GM12878 (cell line): ENCODE measurements at regions not wholly inside any gene's neighbourhood (a gene's known extent, or its start where the extent isn't known, plus 50 kb on each side); places are given as distances from the start of the nearest gene placed in this dataset.

Source experiments
- BHLHE40 ChIP-seq, 2 experiments: fragments of 450-650 bp in 1 of 2; IDR thresholded peaks; 2 replicates each; pipeline ENCODE4 v1.6.1; 2011 to 2017; ENCODE audit warnings: low read depth in 2 of 2, borderline replicate concordance in 1 of 2, improper control_type of control experiment in 1 of 2, low read length in 1 of 2, mild to moderate bottlenecking in 1 of 2
- CTCF ChIP-seq, 3 experiments: IDR thresholded peaks in 2 of 3; conservative IDR thresholded peaks in 1 of 3; 2 replicates each; pipeline ENCODE4 v1.5.1; 2011; ENCODE audit warnings: low read depth in 3 of 3, low read length in 3 of 3, mild to moderate bottlenecking in 3 of 3, control low read depth in 2 of 3, moderate library complexity in 2 of 3, inconsistent platforms in 1 of 3, mixed read lengths in 1 of 3; ENCODE audit not compliant: control insufficient read depth in 2 of 3, insufficient read depth in 1 of 3; ENCODE audit errors: extremely low read depth in 1 of 3
- E2F8 ChIP-seq: fragments of 450-650 bp; IDR thresholded peaks from 2 replicates; pipeline ENCODE4 v1.6.1; 2018; ENCODE audit warnings: mild to moderate bottlenecking, low read depth, moderate library complexity; ENCODE audit not compliant: partially characterized antibody
- POLR2A ChIP-seq: IDR thresholded peaks from 2 replicates; pipeline ENCODE4 v1.6.1; 2011; ENCODE audit warnings: low read depth, mild to moderate bottlenecking, low read length
- SP1 ChIP-seq: IDR thresholded peaks from one replicate; pipeline ENCODE4 v1.6.1; 2011; ENCODE audit warnings: low read depth, low read length
- TCF12 ChIP-seq: IDR thresholded peaks from 2 replicates; pipeline ENCODE4 v1.6.1; 2011; ENCODE audit warnings: low read depth, mild to moderate bottlenecking, low read length

GRCh38 chr2:210966330-210966729, 409.9 kb downstream of the CPS1 start:
- no peak for TF ChIP-seq BHLHE40 (IDR thresholded peaks at IDR 0.05; ENCODE audit: borderline replicate concordance in 1 of 2, low read depth in 2 of 2, low read length in 1 of 2)
- TF ChIP-seq TCF12 = no peak
- TF ChIP-seq CTCF (IDR thresholded peaks at IDR 0.05 in 2 of 3, conservative IDR thresholded peaks at IDR 0.05 in 1 of 3; ENCODE audit: control insufficient read depth in 2 of 3, extremely low read depth in 1 of 3, insufficient read depth in 1 of 3, low read depth in 3 of 3, low read length in 3 of 3) = no peak
- TF ChIP-seq POLR2A = no peak
- no peak for TF ChIP-seq E2F8
- no peak for TF ChIP-seq SP1
